Colonic mucosa (tissue), 4 donors: ENCODE measurements at regions not wholly inside any gene's neighbourhood (a gene's known extent, or its start where the extent isn't known, plus 50 kb on each side); places are given as distances from the start of the nearest gene placed in this dataset.

Source experiments
- DNase-seq: peaks from one replicate; pipeline ENCODE4 v3.0.0-alpha.2; 2020
- H3K27ac ChIP-seq: fragments of 200-600 bp; one replicate; pipeline ENCODE4 v1.8.0; 2021
- H3K27me3 ChIP-seq: fragments of 200-600 bp; one replicate; pipeline ENCODE4 v1.8.0; 2021
- H3K36me3 ChIP-seq: fragments of 200-600 bp; one replicate; pipeline ENCODE4 v1.8.0; 2021
- H3K4me1 ChIP-seq: fragments of 200-600 bp; one replicate; pipeline ENCODE4 v1.8.0; 2021; ENCODE audit warnings: mild to moderate bottlenecking
- H3K4me3 ChIP-seq: fragments of 200-600 bp; one replicate; pipeline ENCODE4 v1.8.0; 2021
- H3K9ac ChIP-seq, 2 donors: one replicate each; pipeline ENCODE4 v1.7.0; 2013; ENCODE audit warnings: control low read depth in 2 of 2, low read depth in 2 of 2, low read length in 2 of 2
- H3K9me3 ChIP-seq: fragments of 200-600 bp; one replicate; pipeline ENCODE4 v1.8.0; 2021
- CTCF ChIP-seq: fragments of 200-600 bp; IDR thresholded peaks from one replicate; pipeline ENCODE4 v1.8.0; 2022; ENCODE audit warnings: antibody characterized with exemption, mild to moderate bottlenecking
- intact Hi-C: fragments of 100-400 bp; cut with DNase I; formaldehyde crosslinking; loops from one replicate; pipeline ENCODE4 v1.14.1; 2022
- donor health status: healthy.
- donor health status: DM: no; HTN: no; CAD: no.
- donor health status: DM: no; HTN: no; CAD: no.

- intact Hi-C loops = no loop called here
- Histone ChIP-seq H3K27me3 (no peaks in the 10 kb centered on the region), H3K4me3 (no peak overlapping the region), H3K4me1 (no peaks in the 10 kb centered on the region), H3K36me3 (no peaks in the 10 kb centered on the region), H3K9ac (no peak overlapping the region), H3K27ac (no peak overlapping the region), H3K9me3 (no peaks in the 10 kb centered on the region)
- DNase-seq = no peak
- TF ChIP-seq CTCF = no peak
Observed at GRCh38 chr14:79991866-79992265, 219.4 kb downstream of the DIO2 start.

GRCh38 chr14:79989990-79990389, 221.3 kb downstream of the DIO2 start:
- no peak for TF ChIP-seq CTCF
- intact Hi-C loops = no loop called here
- H3K9ac ChIP-seq = no peak overlapping the region
- no peaks in the 10 kb centered on the region for H3K9me3 ChIP-seq
- no peaks in the 10 kb centered on the region for H3K36me3 ChIP-seq
- H3K4me1 ChIP-seq = no peaks in the 10 kb centered on the region
- no peak overlapping the region for H3K27ac ChIP-seq
- DNase-seq = no peak
- no peaks in the 10 kb centered on the region for H3K27me3 ChIP-seq
- no peak overlapping the region for H3K4me3 ChIP-seq

GRCh38 chr14:79986251-79986650, 225.1 kb downstream of the DIO2 start:
- Histone ChIP-seq H3K27me3 (no peaks in the 10 kb centered on the region), H3K4me3 (no peak overlapping the region), H3K9ac (no peak overlapping the region), H3K4me1 (no peaks in the 10 kb centered on the region), H3K36me3 (no peaks in the 10 kb centered on the region), H3K27ac (no peak overlapping the region), H3K9me3 (no peaks in the 10 kb centered on the region)
- intact Hi-C loops = no loop called here
- TF ChIP-seq CTCF = no peak
- no peak for DNase-seq

GRCh38 chr14:79972230-79972629, 239.1 kb downstream of the DIO2 start:
- H3K4me1 ChIP-seq = no peaks in the 10 kb centered on the region
- H3K27ac ChIP-seq = no peak overlapping the region
- H3K9me3 ChIP-seq = no peaks in the 10 kb centered on the region
- intact Hi-C loops = no loop called here
- DNase-seq = no peak
- H3K27me3 ChIP-seq = no peaks in the 10 kb centered on the region
- no peaks in the 10 kb centered on the region for H3K36me3 ChIP-seq
- H3K4me3 ChIP-seq = no peak overlapping the region
- no peak for TF ChIP-seq CTCF
- H3K9ac ChIP-seq = no peak overlapping the region

- H3K27ac ChIP-seq = no peak overlapping the region
- no peak overlapping the region for H3K9ac ChIP-seq
- no peaks in the 10 kb centered on the region for H3K9me3 ChIP-seq
- no peaks in the 10 kb centered on the region for H3K4me1 ChIP-seq
- no peak for TF ChIP-seq CTCF
- H3K27me3 ChIP-seq = no peaks in the 10 kb centered on the region
- intact Hi-C loops = no loop called here
- no peak overlapping the region for H3K4me3 ChIP-seq
- no peak for DNase-seq
- no peaks in the 10 kb centered on the region for H3K36me3 ChIP-seq
Observed at GRCh38 chr14:79971330-79971729, 240.0 kb downstream of the DIO2 start.

DNA sequence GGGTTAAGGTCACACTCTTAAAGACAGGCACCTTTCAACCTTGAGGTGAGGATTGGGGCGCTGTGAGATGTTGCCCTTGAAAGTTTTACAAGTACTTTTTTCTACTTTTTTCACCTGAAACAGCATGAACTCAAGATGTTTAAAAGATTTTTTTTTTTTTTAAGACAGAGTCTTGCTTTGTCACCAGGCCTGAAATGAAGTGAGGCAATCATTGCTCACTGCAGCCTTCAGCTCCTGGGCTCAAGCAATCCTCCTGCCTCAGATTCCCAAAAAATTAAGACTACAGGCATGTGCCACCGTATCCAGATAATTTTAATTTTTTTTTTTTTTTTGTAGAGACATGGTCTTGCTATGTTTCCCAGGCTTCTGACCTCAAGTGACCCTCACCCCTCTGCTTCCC, 243.9 kb downstream of the DIO2 start:
- Histone ChIP-seq H3K36me3 (no peaks in the 10 kb centered on the region), H3K4me1 (no peaks in the 10 kb centered on the region), H3K27me3 (no peaks in the 10 kb centered on the region), H3K4me3 (no peak overlapping the region), H3K27ac (no peak overlapping the region), H3K9ac (no peak overlapping the region), H3K9me3 (no peaks in the 10 kb centered on the region)
- no peak for DNase-seq
- no peak for TF ChIP-seq CTCF
- intact Hi-C loops = no loop called here
